GM19372 (cell line): ENCODE measurements at regions not wholly inside any gene's neighbourhood (a gene's known extent, or its start where the extent isn't known, plus 50 kb on each side); places are given as distances from the start of the nearest gene placed in this dataset.
"Not testable (repeated sequence)": the region's sequence is repeated elsewhere in the genome, so short reads cannot be mapped to it uniquely, and the experiment has no call there.

ENCODE experiments used
- ATAC-seq: cut with Tn5 transposase; IDR thresholded peaks from one replicate; pipeline ENCODE4 v1.9.1; 2021; ENCODE audit warnings: mild to moderate bottlenecking, low read depth, moderate library complexity; ENCODE audit not compliant: unreplicated experiment

GRCh38 chr4:187915406-187915805, 80.2 kb upstream of the ZFP42 start:
- not testable (repeated sequence) for ATAC-seq

- ATAC-seq = no peak
Observed at GRCh38 chr4:187919966-187920365, 75.6 kb upstream of the ZFP42 start.

GRCh38 chr4:187921946-187922623, 73.5 kb upstream of the ZFP42 start:
- ATAC-seq = no peak

DNA sequence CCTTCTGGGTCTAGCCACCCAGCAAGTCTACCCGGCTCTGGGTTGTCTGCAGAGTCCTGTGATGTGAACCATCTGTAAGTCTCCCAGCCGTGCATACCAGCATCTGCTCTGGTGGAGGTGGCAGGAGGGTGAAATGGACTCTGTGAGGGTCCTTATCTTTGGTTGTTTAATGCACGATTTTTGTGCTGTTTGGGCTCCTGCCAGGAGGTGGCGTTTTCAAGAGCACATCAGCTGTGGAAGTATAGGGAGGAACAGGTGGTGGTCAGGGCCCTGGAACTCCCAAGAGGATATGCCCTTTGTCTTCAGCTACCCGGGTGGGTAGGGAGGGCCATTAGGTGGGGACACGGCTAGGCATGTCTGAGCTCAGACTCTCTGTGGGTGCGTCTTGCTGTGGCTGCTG, 66.5 kb upstream of the ZFP42 start:
- no peak for ATAC-seq

GRCh38 chr4:187934766-187935165, 60.8 kb upstream of the ZFP42 start:
- no peak for ATAC-seq

GRCh38 chr4:187937557-187937956, 58.0 kb upstream of the ZFP42 start:
- no peak for ATAC-seq

GRCh38 chr4:187940299-187940698, 55.3 kb upstream of the ZFP42 start:
- ATAC-seq = no peak

- no peak for ATAC-seq
Observed at GRCh38 chr4:187942968-187943367, 52.6 kb upstream of the ZFP42 start.

DNA sequence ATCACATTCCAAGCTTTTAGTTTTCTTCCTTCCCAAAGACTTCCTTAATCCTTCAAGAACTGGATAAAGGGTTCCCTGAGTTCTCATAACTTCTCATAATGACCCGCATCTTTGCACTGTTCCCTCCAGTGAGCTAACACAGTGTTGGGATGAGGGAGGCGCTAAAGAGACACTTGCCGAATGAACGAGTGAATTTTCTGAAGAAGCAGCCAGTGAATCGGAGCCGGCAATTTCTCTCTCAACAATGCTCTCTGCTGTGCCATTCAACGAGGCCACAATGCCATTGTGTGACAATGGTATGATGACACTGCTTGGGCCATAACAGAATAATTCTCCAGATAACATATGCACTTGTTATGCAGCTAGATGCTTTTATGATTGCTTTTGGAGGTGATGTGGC, 51.4 kb upstream of the ZFP42 start:
- no peak for ATAC-seq
